ENCODE measurements at regions not wholly inside any gene's neighbourhood (a gene's known extent, or its start where the extent isn't known, plus 50 kb on each side); places are given as distances from the start of the nearest gene placed in this dataset.
A peak's percentile ranks its signal among the peaks of the same experiment; 100 is the strongest.
"Not testable (repeated sequence)": the region's sequence is repeated elsewhere in the genome, so short reads cannot be mapped to it uniquely, and the experiment has no call there.

DNA sequence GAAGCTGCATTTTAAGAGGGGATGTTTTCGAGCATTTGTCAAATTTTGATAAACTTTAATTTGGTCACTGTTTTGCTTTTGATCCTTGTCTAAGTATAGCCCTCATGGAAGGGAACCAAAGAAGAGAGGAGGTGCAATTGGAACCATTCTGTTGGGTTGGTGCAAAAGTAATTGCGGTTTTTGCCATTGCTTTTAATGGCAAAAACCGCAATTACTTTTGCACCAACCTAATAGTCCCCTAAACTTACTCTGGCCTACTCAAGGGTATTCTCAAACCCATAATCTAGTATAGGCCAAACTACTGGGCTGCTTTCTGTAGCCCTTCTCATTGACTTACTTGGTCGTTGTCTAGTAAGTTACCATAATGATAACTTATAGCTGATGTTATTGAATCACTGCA is 634.7 kb downstream of the MAFB start:
- H3K4me3 ChIP-seq (ENCODE audit: low read length), result no peak overlapping the region
- peaks cover 5% of the 10 kb centered on the region for H3K9me3 ChIP-seq (ENCODE audit: control insufficient read depth, low read length)
- H3K9ac ChIP-seq (ENCODE audit: low read length), result no peak overlapping the region
- no peak for DNase-seq (ENCODE audit: low read depth)
- peaks cover 2% of the 10 kb centered on the region for H3K4me1 ChIP-seq (ENCODE audit: control insufficient read depth, insufficient read depth, low read length)
- H3K27me3 ChIP-seq (replicated peaks; ENCODE audit: control insufficient read depth, insufficient read depth, low read length), result no peaks in the 10 kb centered on the region
- H3K36me3 ChIP-seq (ENCODE audit: control insufficient read depth, insufficient read depth, low read length, severe bottlenecking), result no peaks in the 10 kb centered on the region

DNA sequence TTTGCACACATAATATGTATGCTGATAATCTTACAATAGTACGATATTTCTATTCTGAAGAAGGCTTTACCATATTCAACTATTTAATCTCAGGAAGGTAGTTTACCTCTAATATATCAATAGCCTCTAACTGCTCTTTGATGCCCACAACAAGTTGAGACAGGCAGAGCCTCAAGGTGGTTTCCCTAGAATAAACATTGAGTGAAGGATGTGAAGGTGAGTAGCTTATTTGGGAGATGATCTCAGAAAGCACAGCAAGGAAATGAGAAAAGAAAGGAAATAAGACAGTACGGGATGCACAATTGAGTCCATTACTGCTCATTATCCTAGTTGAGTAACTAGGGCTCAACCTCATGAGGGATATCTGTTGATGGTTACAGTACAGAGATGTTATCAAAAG is 638.4 kb downstream of the MAFB start:
- H3K9ac ChIP-seq (ENCODE audit: low read length), result no peak overlapping the region
- H3K9me3 ChIP-seq (ENCODE audit: control insufficient read depth, low read length), result no peaks in the 10 kb centered on the region
- H3K4me3 ChIP-seq (ENCODE audit: low read length), result no peak overlapping the region
- H3K27me3 ChIP-seq (replicated peaks; ENCODE audit: control insufficient read depth, insufficient read depth, low read length), result no peaks in the 10 kb centered on the region
- DNase-seq (ENCODE audit: low read depth), result no peak
- H3K4me1 ChIP-seq (ENCODE audit: control insufficient read depth, insufficient read depth, low read length), result no peaks in the 10 kb centered on the region
- H3K36me3 ChIP-seq (ENCODE audit: control insufficient read depth, insufficient read depth, low read length, severe bottlenecking), result no peaks in the 10 kb centered on the region

DNA sequence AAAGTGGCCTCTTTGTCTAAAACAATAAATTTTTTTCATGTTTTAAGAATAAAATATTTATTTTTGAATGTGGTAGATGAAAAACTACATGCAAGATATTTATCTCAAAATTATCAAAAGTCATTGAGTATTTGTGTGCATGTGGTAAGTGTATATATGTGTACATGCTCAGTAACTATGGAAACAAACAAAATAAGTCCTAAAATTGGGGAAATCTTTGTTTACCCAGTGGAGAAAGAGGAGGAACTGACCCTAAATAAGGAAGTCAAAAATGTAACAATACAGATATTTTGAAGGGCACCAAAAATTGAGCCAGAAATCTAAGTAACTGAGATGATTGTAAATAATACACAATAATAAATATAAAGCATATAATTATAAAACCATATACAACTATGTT is 639.2 kb downstream of the MAFB start:
- Histone ChIP-seq H3K27me3 (replicated peaks; ENCODE audit: control insufficient read depth, insufficient read depth, low read length) (no peaks in the 10 kb centered on the region), H3K9ac (ENCODE audit: low read length) (no peak overlapping the region), H3K36me3 (ENCODE audit: control insufficient read depth, insufficient read depth, low read length, severe bottlenecking) (no peaks in the 10 kb centered on the region), H3K9me3 (ENCODE audit: control insufficient read depth, low read length) (no peaks in the 10 kb centered on the region), H3K4me1 (ENCODE audit: control insufficient read depth, insufficient read depth, low read length) (no peaks in the 10 kb centered on the region), H3K4me3 (ENCODE audit: low read length) (no peak overlapping the region)
- no peak for DNase-seq (ENCODE audit: low read depth)

DNA sequence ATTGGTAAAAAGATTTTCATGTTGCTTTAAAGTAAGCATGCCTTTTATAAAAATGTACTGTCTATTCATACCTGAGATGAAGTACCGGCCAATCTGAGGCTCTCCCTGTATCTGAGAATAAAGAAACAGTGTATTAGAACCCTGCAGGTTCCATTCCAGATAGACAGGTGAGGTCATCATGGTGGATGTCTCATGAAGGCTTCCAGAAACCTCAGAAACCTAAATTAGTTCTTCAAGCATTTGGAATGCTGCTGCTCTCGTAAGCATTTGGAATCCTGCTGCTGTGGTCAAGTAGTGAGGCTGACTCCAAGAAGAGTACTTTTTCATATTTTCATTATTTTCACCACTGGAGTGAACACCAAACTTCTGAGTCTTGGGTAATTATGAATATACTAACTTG is 642.3 kb downstream of the MAFB start:
- Histone ChIP-seq H3K36me3 (ENCODE audit: control insufficient read depth, insufficient read depth, low read length, severe bottlenecking) (no peaks in the 10 kb centered on the region), H3K27me3 (replicated peaks; ENCODE audit: control insufficient read depth, insufficient read depth, low read length) (no peaks in the 10 kb centered on the region), H3K9me3 (ENCODE audit: control insufficient read depth, low read length) (no peaks in the 10 kb centered on the region), H3K4me3 (ENCODE audit: low read length) (no peak overlapping the region), H3K9ac (ENCODE audit: low read length) (no peak overlapping the region), H3K4me1 (ENCODE audit: control insufficient read depth, insufficient read depth, low read length) (no peaks in the 10 kb centered on the region)
- no peak for DNase-seq (ENCODE audit: low read depth)

DNA sequence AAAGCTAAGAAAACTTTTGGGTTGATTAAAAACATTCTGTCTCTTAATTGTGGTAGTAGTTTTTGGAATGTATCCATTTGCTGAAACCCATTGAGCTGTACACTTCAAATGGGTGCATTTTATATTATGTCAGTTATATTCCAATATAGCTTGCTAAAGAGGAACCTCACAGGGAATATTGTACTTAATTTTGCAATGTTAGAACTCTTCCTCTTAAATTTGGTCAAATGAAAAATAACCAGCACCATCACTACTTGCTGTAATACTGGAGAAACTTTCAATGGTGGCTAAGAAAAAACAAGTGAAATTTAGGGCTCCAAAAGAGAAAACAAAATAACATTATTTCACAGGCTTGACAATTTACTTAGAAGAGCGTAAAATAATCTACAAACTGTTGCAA is 651.5 kb downstream of the MAFB start:
- Histone ChIP-seq H3K27me3 (replicated peaks; ENCODE audit: control insufficient read depth, insufficient read depth, low read length) (no peaks in the 10 kb centered on the region), H3K9ac (ENCODE audit: low read length) (no peak overlapping the region), H3K36me3 (ENCODE audit: control insufficient read depth, insufficient read depth, low read length, severe bottlenecking) (no peaks in the 10 kb centered on the region), H3K4me3 (ENCODE audit: low read length) (no peak overlapping the region), H3K9me3 (ENCODE audit: control insufficient read depth, low read length) (peaks cover 3% of the 10 kb centered on the region), H3K4me1 (ENCODE audit: control insufficient read depth, insufficient read depth, low read length) (no peaks in the 10 kb centered on the region)
- DNase-seq (ENCODE audit: low read depth), result no peak

DNA sequence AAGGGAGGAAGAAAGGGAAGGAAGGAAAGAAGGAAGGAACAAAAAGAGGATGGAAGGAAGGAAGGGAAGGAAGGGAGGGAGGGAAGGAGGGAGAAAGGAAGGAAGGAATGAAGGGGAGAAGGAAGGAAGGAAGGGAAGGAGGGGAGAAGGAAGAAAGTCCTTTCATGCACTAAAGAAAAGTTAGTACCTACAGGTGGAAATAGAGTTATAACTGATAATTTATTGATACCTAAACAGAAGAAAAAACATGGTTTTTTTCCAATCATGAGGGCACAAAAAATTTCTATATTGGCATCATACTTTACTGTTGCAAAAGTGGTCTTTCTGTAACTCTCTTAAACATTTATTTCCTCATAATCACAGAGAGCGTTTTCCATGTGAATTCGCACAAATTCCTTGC is 659.4 kb downstream of the MAFB start:
- H3K4me1 ChIP-seq (ENCODE audit: control insufficient read depth, insufficient read depth, low read length), result no peaks in the 10 kb centered on the region
- H3K27me3 ChIP-seq (replicated peaks; ENCODE audit: control insufficient read depth, insufficient read depth, low read length), result no peaks in the 10 kb centered on the region
- no peak overlapping the region for H3K9ac ChIP-seq (ENCODE audit: low read length)
- no peak overlapping the region for H3K4me3 ChIP-seq (ENCODE audit: low read length)
- peaks cover 3% of the 10 kb centered on the region for H3K9me3 ChIP-seq (ENCODE audit: control insufficient read depth, low read length)
- no peaks in the 10 kb centered on the region for H3K36me3 ChIP-seq (ENCODE audit: control insufficient read depth, insufficient read depth, low read length, severe bottlenecking)
- DNase-seq (ENCODE audit: low read depth), result no peak

DNA sequence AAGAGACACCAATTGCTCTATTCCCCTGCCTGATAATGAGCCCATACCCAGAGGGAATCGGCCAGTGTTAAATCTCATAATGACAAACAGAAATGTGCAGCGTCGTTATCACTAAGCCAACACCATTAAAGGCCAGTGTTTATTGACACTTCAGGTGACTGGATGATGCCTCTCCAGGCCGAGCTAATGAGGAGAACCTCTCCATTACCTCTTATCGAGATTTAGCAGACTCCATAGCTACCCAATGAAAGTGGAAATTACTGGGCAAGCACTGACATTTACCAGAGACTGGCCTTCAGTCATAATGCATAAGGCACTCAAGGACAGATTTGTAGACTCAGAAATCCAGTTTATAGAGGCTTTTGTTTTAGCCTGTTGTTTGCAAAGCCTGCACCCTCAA is 669.5 kb downstream of the MAFB start:
- Histone ChIP-seq H3K27me3 (replicated peaks; ENCODE audit: control insufficient read depth, insufficient read depth, low read length) (no peaks in the 10 kb centered on the region), H3K4me3 (ENCODE audit: low read length) (no peak overlapping the region), H3K36me3 (ENCODE audit: control insufficient read depth, insufficient read depth, low read length, severe bottlenecking) (no peaks in the 10 kb centered on the region), H3K4me1 (ENCODE audit: control insufficient read depth, insufficient read depth, low read length) (no peaks in the 10 kb centered on the region), H3K9ac (ENCODE audit: low read length) (no peak overlapping the region), H3K9me3 (ENCODE audit: control insufficient read depth, low read length) (no peaks in the 10 kb centered on the region)
- DNase-seq (ENCODE audit: low read depth), result no peak

DNA sequence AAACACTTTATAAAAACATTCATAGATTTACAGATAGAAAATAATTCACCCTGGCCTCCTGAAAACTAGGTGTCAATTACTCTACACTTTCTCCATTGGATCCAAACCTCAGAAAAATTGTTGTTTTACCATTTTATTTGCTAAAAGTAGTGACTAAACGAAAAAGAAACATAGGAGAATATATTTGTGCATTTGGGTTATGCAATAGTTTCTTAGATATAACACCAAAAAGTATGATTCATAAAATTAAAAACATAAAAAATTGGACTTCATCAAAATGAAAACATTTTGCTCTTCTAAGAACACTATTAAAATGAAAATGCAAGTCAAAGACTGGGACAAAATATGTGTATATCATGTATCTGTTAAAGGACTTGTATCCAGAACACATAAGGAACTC is 671.3 kb downstream of the MAFB start:
- Histone ChIP-seq H3K4me3 (ENCODE audit: low read length) (no peak overlapping the region), H3K9ac (ENCODE audit: low read length) (no peak overlapping the region), H3K4me1 (ENCODE audit: control insufficient read depth, insufficient read depth, low read length) (no peaks in the 10 kb centered on the region), H3K36me3 (ENCODE audit: control insufficient read depth, insufficient read depth, low read length, severe bottlenecking) (no peaks in the 10 kb centered on the region), H3K9me3 (ENCODE audit: control insufficient read depth, low read length) (no peaks in the 10 kb centered on the region), H3K27me3 (replicated peaks; ENCODE audit: control insufficient read depth, insufficient read depth, low read length) (no peaks in the 10 kb centered on the region)
- DNase-seq (ENCODE audit: low read depth), result peak; percentile 20

DNA sequence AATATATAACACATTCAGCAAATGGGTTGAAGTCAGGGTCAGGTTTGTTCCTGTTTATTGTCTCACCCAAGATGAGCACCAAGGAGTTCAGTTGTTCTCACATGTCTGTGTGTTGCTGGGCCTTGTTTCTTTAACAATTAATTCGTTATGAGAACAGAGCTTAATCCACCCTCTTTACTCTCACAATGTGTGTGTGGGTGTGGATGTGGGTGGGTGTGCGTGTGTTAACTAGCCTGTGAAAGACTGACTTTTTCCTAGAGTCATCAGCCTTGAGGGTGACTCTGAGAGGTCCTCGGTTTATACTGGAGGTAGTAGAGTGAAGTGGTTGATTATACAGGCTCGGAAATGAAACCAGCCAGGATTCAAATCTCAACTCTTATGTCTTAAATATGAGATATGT is 672.1 kb downstream of the MAFB start:
- no peaks in the 10 kb centered on the region for H3K4me1 ChIP-seq (ENCODE audit: control insufficient read depth, insufficient read depth, low read length)
- no peaks in the 10 kb centered on the region for H3K9me3 ChIP-seq (ENCODE audit: control insufficient read depth, low read length)

DNA sequence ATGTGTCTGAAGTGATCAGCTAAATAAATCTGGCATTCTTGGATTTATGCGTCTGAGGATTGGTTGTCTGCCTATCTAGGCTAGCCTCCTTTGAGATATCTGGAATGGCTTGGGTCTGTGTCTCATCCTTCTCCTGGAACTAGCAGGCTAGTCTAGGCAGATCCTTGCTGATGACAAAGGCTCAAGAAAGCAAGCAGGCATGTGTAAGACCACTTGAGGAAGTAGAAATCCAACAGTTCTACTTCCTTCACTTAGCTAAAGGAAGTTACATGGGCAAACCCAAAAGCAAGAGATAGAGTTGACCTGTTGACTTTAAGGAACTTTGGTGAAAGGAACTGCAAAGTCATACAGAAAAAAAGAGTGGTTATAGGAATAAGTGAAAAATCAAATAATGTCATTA is 672.6 kb downstream of the MAFB start:
- H3K9me3 ChIP-seq (ENCODE audit: control insufficient read depth, low read length), result no peaks in the 10 kb centered on the region
- no peak for DNase-seq (ENCODE audit: low read depth)
- no peaks in the 10 kb centered on the region for H3K4me1 ChIP-seq (ENCODE audit: control insufficient read depth, insufficient read depth, low read length)
- no peaks in the 10 kb centered on the region for H3K36me3 ChIP-seq (ENCODE audit: control insufficient read depth, insufficient read depth, low read length, severe bottlenecking)
- H3K4me3 ChIP-seq (ENCODE audit: low read length), result no peak overlapping the region
- no peaks in the 10 kb centered on the region for H3K27me3 ChIP-seq (replicated peaks; ENCODE audit: control insufficient read depth, insufficient read depth, low read length)
- H3K9ac ChIP-seq (ENCODE audit: low read length), result no peak overlapping the region

More for the DNA sequence above, 672.1 kb downstream of the MAFB start:
- no peak for DNase-seq (ENCODE audit: low read depth)
- Histone ChIP-seq H3K36me3 (ENCODE audit: control insufficient read depth, insufficient read depth, low read length, severe bottlenecking) (no peaks in the 10 kb centered on the region), H3K4me3 (ENCODE audit: low read length) (no peak overlapping the region), H3K27me3 (replicated peaks; ENCODE audit: control insufficient read depth, insufficient read depth, low read length) (no peaks in the 10 kb centered on the region), H3K9ac (ENCODE audit: low read length) (no peak overlapping the region)

DNA sequence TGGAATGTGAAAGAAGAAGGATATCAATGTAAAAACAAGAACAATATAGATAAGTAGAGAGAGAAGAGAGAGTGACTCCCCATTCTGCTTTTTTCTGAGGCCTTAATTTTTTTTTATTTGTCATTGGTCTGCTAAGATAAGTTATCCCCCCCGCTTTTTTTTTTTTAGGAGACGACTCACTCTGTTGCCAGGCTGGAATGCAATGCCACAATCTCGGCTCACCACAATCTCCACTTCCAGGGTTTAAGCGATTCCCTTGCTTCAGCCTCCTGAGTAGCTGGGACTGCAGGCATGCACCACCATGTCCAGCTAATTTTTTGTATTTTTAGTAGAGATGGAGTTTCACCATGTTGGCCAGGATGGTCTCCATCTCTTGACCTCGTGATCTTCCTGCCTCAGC is 677.0 kb downstream of the MAFB start:
- H3K27me3 ChIP-seq (replicated peaks; ENCODE audit: control insufficient read depth, insufficient read depth, low read length); H3K4me1 ChIP-seq (ENCODE audit: control insufficient read depth, insufficient read depth, low read length); H3K4me3 ChIP-seq (ENCODE audit: low read length); H3K9ac ChIP-seq (ENCODE audit: low read length); DNase-seq (ENCODE audit: low read depth); H3K36me3 ChIP-seq (ENCODE audit: control insufficient read depth, insufficient read depth, low read length, severe bottlenecking): not testable (repeated sequence)
- peaks cover 15% of the 10 kb centered on the region for H3K9me3 ChIP-seq (ENCODE audit: control insufficient read depth, low read length)

DNA sequence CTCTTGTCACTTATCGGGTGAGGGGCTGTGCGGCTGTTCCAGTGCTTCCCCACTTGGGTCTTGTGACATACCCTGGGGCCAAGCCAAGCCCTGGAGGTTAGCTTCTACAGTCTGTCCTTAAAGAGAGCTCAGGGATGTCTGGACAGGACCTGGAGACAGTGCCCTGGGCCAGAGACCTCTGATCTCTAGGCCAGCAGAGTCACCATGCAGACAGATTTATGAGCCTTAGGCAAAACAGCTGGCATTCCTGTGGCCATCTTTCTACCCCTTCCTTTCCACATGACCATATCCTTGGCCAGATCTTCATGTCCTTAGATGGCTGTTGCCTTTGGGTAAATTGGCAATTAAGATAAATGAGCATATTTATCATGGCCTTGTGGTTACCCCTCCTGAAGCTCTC is 678.6 kb downstream of the MAFB start:
- Histone ChIP-seq H3K9me3 (ENCODE audit: control insufficient read depth, low read length) (peaks cover 15% of the 10 kb centered on the region), H3K9ac (ENCODE audit: low read length) (no peak overlapping the region), H3K4me3 (ENCODE audit: low read length) (no peak overlapping the region), H3K27me3 (replicated peaks; ENCODE audit: control insufficient read depth, insufficient read depth, low read length) (no peaks in the 10 kb centered on the region), H3K36me3 (ENCODE audit: control insufficient read depth, insufficient read depth, low read length, severe bottlenecking) (no peaks in the 10 kb centered on the region), H3K4me1 (ENCODE audit: control insufficient read depth, insufficient read depth, low read length) (no peaks in the 10 kb centered on the region)
- DNase-seq (ENCODE audit: low read depth), result no peak

Data from adipocyte (in vitro differentiated cells).